Kidney epithelial cell (primary cell): ENCODE measurements at regions not wholly inside any gene's neighbourhood (a gene's known extent, or its start where the extent isn't known, plus 50 kb on each side); places are given as distances from the start of the nearest gene placed in this dataset.
A peak's percentile ranks its signal among the peaks of the same experiment; 100 is the strongest.

ENCODE experiments used
- DNase-seq: peaks from one replicate; pipeline ENCODE4 v3.0.0-alpha.2; 2010; ENCODE audit warnings: low read depth
- H3K27me3 ChIP-seq: 2 replicates; pipeline ENCODE4 v1.6.0; 2011; ENCODE audit warnings: low read length; ENCODE audit not compliant: control insufficient read depth, insufficient read depth
- H3K36me3 ChIP-seq: 2 replicates; pipeline ENCODE4 v1.5.1; 2011; ENCODE audit warnings: low read length; ENCODE audit not compliant: control insufficient read depth, insufficient read depth
- H3K4me3 ChIP-seq: 2 replicates; pipeline ENCODE4 v1.5.1; 2011; ENCODE audit warnings: low read depth, mild to moderate bottlenecking, control low read depth, low read length
- CTCF ChIP-seq: IDR thresholded peaks from 2 replicates; pipeline ENCODE4 v1.5.1; 2011; ENCODE audit warnings: mild to moderate bottlenecking, moderate library complexity, low read length, control low read depth, inconsistent platforms; ENCODE audit not compliant: insufficient read depth, poor library complexity, severe bottlenecking

GRCh38 chr3:191770541-191770940 lies 309.6 kb downstream of the PYDC2 start:
- Histone ChIP-seq H3K27me3 (no peaks in the 10 kb centered on the region), H3K36me3 (no peaks in the 10 kb centered on the region), H3K4me3 (no peak overlapping the region)
- no peak for DNase-seq
- no peak for TF ChIP-seq CTCF

GRCh38 chr3:191774485-191774884 lies 313.5 kb downstream of the PYDC2 start:
- TF ChIP-seq CTCF, result no peak
- Histone ChIP-seq H3K4me3 (no peak overlapping the region), H3K36me3 (no peaks in the 10 kb centered on the region), H3K27me3 (no peaks in the 10 kb centered on the region)
- peak; percentile 9 for DNase-seq

GRCh38 chr3:191775451-191776233 lies 314.7 kb downstream of the PYDC2 start:
- no peak for TF ChIP-seq CTCF
- peak; percentile 7 for DNase-seq
- Histone ChIP-seq H3K4me3 (no peak overlapping the region), H3K27me3 (no peaks in the 10 kb centered on the region), H3K36me3 (no peaks in the 10 kb centered on the region)

GRCh38 chr3:191781044-191781443 lies 320.1 kb downstream of the PYDC2 start:
- DNase-seq, result no peak

GRCh38 chr3:191783024-191783423 lies 322.1 kb downstream of the PYDC2 start:
- TF ChIP-seq CTCF, result no peak
- no peak for DNase-seq

More at GRCh38 chr3:191781044-191781443, 320.1 kb downstream of the PYDC2 start:
- no peaks in the 10 kb centered on the region for H3K27me3 ChIP-seq
- no peak overlapping the region for H3K4me3 ChIP-seq
- no peaks in the 10 kb centered on the region for H3K36me3 ChIP-seq
- no peak for TF ChIP-seq CTCF

GRCh38 chr3:191790934-191791333 lies 330.0 kb downstream of the PYDC2 start:
- H3K36me3 ChIP-seq, result no peaks in the 10 kb centered on the region
- no peak for DNase-seq
- H3K4me3 ChIP-seq, result no peak overlapping the region
- no peak for TF ChIP-seq CTCF
- H3K27me3 ChIP-seq, result no peaks in the 10 kb centered on the region

More at GRCh38 chr3:191783024-191783423, 322.1 kb downstream of the PYDC2 start:
- Histone ChIP-seq H3K36me3 (no peaks in the 10 kb centered on the region), H3K4me3 (no peak overlapping the region), H3K27me3 (no peaks in the 10 kb centered on the region)
